C4-2B (cell line): ENCODE measurements at regions not wholly inside any gene's neighbourhood (a gene's known extent, or its start where the extent isn't known, plus 50 kb on each side); places are given as distances from the start of the nearest gene placed in this dataset.

ENCODE experiments used
- CTCF ChIP-seq: fragments of 450-650 bp; conservative IDR thresholded peaks from 2 replicates; pipeline ENCODE4 v1.5.1; 2017; ENCODE audit warnings: mild to moderate bottlenecking
- ZFX ChIP-seq: fragments of 450-650 bp; IDR thresholded peaks from 2 replicates; pipeline ENCODE4 v1.6.1; 2017

- no peak for TF ChIP-seq CTCF
- TF ChIP-seq ZFX: no peak
These were observed 114.2 kb upstream of the IGLL5 start for GRCh38 chr22:22773427-22773826.
